Trophoblast cell (in vitro differentiated cells and primary cell): ENCODE measurements at regions not wholly inside any gene's neighbourhood (a gene's known extent, or its start where the extent isn't known, plus 50 kb on each side); places are given as distances from the start of the nearest gene placed in this dataset.
A peak's percentile ranks its signal among the peaks of the same experiment; 100 is the strongest.

ENCODE experiments used
- DNase-seq, 2 donors: peaks; one replicate each; pipeline ENCODE4 v3.0.0-alpha.2; 2016
- H2AFZ ChIP-seq: 2 replicates; pipeline ENCODE4 v1.6.1; 2013; ENCODE audit warnings: low read length, moderate library complexity, mild to moderate bottlenecking; ENCODE audit not compliant: insufficient read depth, poor library complexity
- H2AK5ac ChIP-seq: 2 replicates; pipeline ENCODE4 v1.6.1; 2013; ENCODE audit warnings: mild to moderate bottlenecking, low read length
- H2BK120ac ChIP-seq: 2 replicates; pipeline ENCODE4 v1.6.1; 2013; ENCODE audit warnings: low read length, mild to moderate bottlenecking, moderate library complexity; ENCODE audit not compliant: insufficient read depth, poor library complexity
- H2BK12ac ChIP-seq: 2 replicates; pipeline ENCODE4 v1.6.1; 2013; ENCODE audit warnings: mild to moderate bottlenecking, low read length, moderate library complexity
- H2BK5ac ChIP-seq: 2 replicates; pipeline ENCODE4 v1.6.1; 2013; ENCODE audit warnings: low read length, low read depth, moderate library complexity, mild to moderate bottlenecking; ENCODE audit not compliant: poor library complexity
- H3K14ac ChIP-seq: 2 replicates; pipeline ENCODE4 v1.6.1; 2013; ENCODE audit warnings: mild to moderate bottlenecking, low read length
- H3K18ac ChIP-seq: 2 replicates; pipeline ENCODE4 v1.6.1; 2013; ENCODE audit warnings: mild to moderate bottlenecking, low read length
- H3K23ac ChIP-seq: 2 replicates; pipeline ENCODE4 v1.6.1; 2013; ENCODE audit warnings: low read length
- H3K27ac ChIP-seq: 2 replicates; pipeline ENCODE4 v1.5.1; 2013; ENCODE audit warnings: low read depth, mild to moderate bottlenecking, inconsistent platforms, low read length, moderate library complexity
- H3K27me3 ChIP-seq: 2 replicates; pipeline ENCODE4 v1.6.1; 2013; ENCODE audit warnings: inconsistent platforms, mild to moderate bottlenecking, low read length, moderate library complexity; ENCODE audit not compliant: insufficient read depth
- H3K36me3 ChIP-seq, 2 experiments: 1 replicate in 1 of 2; 2 replicates in 1 of 2; pipeline ENCODE4 v1.6.1; 2013; ENCODE audit warnings: low read length in 2 of 2, mild to moderate bottlenecking in 2 of 2, moderate library complexity in 1 of 2; ENCODE audit not compliant: insufficient read depth in 2 of 2, control insufficient read depth in 1 of 2
- H3K4ac ChIP-seq: 2 replicates; pipeline ENCODE4 v1.6.1; 2013; ENCODE audit warnings: low read depth, mild to moderate bottlenecking, low read length, moderate library complexity
- H3K4me1 ChIP-seq, 2 experiments: 1 replicate in 1 of 2; 2 replicates in 1 of 2; pipeline ENCODE4 v1.6.1; 2013; ENCODE audit warnings: low read length in 2 of 2, mild to moderate bottlenecking in 2 of 2, moderate library complexity in 1 of 2; ENCODE audit not compliant: insufficient read depth in 2 of 2, control insufficient read depth in 1 of 2
- H3K4me2 ChIP-seq: 2 replicates; pipeline ENCODE4 v1.6.1; 2013; ENCODE audit warnings: inconsistent platforms, mild to moderate bottlenecking, low read length, moderate library complexity
- H3K4me3 ChIP-seq: 2 replicates; pipeline ENCODE4 v1.5.1; 2013; ENCODE audit warnings: mild to moderate bottlenecking, low read depth, low read length, inconsistent platforms
- H3K79me1 ChIP-seq: one replicate; pipeline ENCODE4 v1.6.1; 2013; ENCODE audit warnings: low read length
- H3K79me2 ChIP-seq: 2 replicates; pipeline ENCODE4 v1.6.1; 2013; ENCODE audit warnings: low read length, mild to moderate bottlenecking; ENCODE audit not compliant: control insufficient read depth, insufficient read depth, poor library complexity
- H3K9ac ChIP-seq: 2 replicates; pipeline ENCODE4 v1.6.1; 2013; ENCODE audit warnings: mild to moderate bottlenecking, low read length
- H3K9me3 ChIP-seq: 2 replicates; pipeline ENCODE4 v1.6.1; 2013; ENCODE audit warnings: low read depth, mild to moderate bottlenecking, control low read depth, inconsistent platforms, low read length; ENCODE audit not compliant: insufficient read depth
- H4K12ac ChIP-seq: 2 replicates; pipeline ENCODE4 v1.6.1; 2013; ENCODE audit warnings: low read depth, mild to moderate bottlenecking, low read length, moderate library complexity
- H4K8ac ChIP-seq: 2 replicates; pipeline ENCODE4 v1.6.1; 2013; ENCODE audit warnings: low read depth, mild to moderate bottlenecking, low read length, moderate library complexity
- H4K91ac ChIP-seq: one replicate; pipeline ENCODE4 v1.6.1; 2013; ENCODE audit warnings: low read depth, mild to moderate bottlenecking, low read length, moderate library complexity
- WGBS: extraction: QIAGEN DNeasy Blood & Tissue Kit; methylation state at CpG from one replicate; pipeline ENCODE4 v1.1.7; 2013; ENCODE audit warnings: missing lambda C conversion rate; ENCODE audit not compliant: insufficient read length, insufficient coverage; ENCODE audit errors: extremely low coverage; 5-methylcytosine and 5-hydroxymethylcytosine counted together

DNA sequence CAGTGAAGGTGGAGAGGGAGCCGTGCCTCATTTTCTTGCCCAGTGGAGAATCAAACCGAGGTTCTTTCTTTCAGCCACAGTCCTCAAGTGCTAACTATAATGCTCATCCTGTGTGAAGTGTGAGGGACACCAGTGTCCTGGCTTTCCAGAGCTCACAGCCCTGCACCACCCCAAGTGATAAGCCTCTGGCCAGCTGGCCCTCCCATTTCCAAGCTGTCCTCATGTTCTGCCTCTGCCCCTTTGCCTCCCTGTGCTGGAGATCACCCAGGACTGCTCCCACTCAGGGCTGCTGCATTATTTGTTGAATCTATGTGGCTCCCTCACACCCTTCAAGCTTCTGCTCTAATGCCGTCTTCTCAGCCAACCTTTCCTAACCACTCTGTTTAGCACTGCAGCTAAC is 224.5 kb upstream of the TUT7 start:
- no peak for DNase-seq
- Histone ChIP-seq H3K27ac (no peak overlapping the region), H3K36me3 (no peaks in the 10 kb centered on the region), H2BK120ac (no peak overlapping the region), H3K9ac (no peak overlapping the region), H3K79me2 (no peaks in the 10 kb centered on the region), H2AFZ (no peak overlapping the region), H3K4me3 (no peak overlapping the region), H3K14ac (no peak overlapping the region), H3K18ac (no peak overlapping the region), H2BK12ac (peak overlapping the region; percentile 1), H3K79me1 (peaks cover 5% of the 10 kb centered on the region), H2BK5ac (no peak overlapping the region), H3K27me3 (no peaks in the 10 kb centered on the region), H4K91ac (peak overlapping the region; percentile 42), H2AK5ac (no peak overlapping the region), H4K12ac (no peak overlapping the region), H3K23ac (no peak overlapping the region), H3K4ac (no peak overlapping the region), H4K8ac (no peak overlapping the region), H3K9me3 (no peaks in the 10 kb centered on the region), H3K4me2 (no peak overlapping the region), H3K4me1 (peaks cover 4 to 5% of the 10 kb centered on the region in 2 experiments)
- WGBS, result no CpG with 5 or more reads among the region's 3 CpGs

DNA sequence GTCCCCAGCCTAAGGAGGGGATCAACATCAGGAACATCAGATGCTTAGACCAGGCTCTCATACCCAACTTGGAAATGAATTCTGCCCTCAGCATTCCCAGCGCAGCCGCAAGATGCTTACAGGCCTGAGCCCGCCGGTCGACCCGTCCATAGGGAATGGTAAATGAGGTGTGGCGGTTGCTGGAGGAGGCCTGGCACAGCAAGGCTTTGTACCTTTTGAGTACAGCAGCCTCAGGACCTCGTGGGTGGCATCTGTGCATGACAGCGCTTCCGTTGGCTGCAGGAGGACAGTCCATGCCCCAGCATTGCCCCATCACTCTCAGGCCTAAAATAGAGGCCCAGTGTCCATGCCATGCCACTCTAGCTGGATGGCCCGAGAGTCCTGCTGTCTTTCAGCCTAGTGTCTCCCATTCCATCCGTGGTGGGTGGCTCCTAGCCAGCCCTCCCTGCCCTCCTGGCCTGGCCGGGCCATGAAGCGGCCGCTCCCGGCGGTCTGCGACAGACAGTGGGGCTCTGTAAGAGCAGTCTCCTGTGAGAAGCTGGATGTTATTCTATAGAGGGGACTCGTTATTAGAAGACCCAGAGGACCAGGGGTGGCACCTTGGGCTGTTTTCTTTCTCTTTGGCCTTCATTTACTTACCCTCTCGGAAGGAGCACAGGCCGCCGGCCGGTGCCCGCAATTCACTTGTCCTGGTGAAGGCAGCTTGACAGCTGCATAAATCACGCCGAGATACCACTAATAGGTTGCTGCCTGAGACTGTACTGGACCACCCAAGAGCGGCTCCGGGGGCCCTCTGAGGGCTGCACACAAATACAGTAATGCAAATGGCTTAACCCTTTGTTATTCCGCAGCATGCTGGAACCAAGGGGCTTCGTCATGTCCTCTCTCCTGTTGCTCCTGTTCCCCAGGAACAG is 223.5 kb upstream of the TUT7 start:
- DNase-seq, result no peak
- Histone ChIP-seq H2BK5ac (no peak overlapping the region), H4K12ac (no peak overlapping the region), H3K4ac (no peak overlapping the region), H3K27me3 (no peaks in the 10 kb centered on the region), H3K4me3 (no peak overlapping the region), H3K23ac (no peak overlapping the region), H3K36me3 (no peaks in the 10 kb centered on the region), H3K9ac (no peak overlapping the region), H3K4me2 (no peak overlapping the region), H3K14ac (peak overlapping the region; percentile 20), H3K9me3 (no peaks in the 10 kb centered on the region), H4K91ac (peak overlapping the region; percentile 59), H3K79me1 (peaks cover 3% of the 10 kb centered on the region), H2BK12ac (peak overlapping the region; percentile 28), H2BK120ac (no peak overlapping the region), H2AFZ (no peak overlapping the region), H3K4me1 (peaks cover 4 to 5% of the 10 kb centered on the region in 2 experiments), H3K79me2 (no peaks in the 10 kb centered on the region), H3K27ac (no peak overlapping the region), H2AK5ac (no peak overlapping the region), H3K18ac (no peak overlapping the region), H4K8ac (no peak overlapping the region)
- no CpG with 5 or more reads among the region's 30 CpGs for WGBS

DNA sequence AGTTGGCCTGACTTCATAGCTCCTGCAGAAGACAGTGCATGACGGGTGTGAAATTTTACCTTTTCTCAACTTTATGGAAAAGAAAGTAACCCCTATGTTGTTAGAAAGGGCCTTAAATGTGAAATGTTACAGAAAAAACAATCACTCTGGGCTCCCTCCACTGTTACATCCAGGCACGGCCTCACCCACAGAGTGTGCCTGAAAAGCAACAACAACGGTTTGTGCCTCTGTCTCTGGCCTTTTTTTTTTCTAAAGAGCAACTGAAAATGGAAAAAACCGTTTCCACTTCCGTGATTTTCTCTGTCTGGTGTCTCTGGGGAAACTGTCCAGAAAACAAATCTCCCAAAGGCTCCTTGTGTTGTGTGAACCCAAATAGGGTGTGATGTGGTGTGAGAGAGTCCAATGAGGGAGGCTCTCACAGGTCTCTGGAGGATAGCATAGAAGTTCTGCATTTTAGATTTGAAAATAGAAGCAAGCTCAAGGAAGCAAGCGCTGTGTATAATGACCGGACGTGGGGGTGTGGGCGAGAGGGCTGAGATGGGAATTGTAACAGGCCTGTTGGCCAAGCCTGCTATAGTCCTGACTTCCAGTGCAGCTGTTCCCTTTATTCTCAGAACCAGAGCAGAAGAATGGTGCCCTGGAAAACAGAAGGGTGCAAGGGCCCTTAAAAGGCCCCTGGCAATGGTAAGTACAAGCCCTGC is 221.8 kb upstream of the TUT7 start:
- Histone ChIP-seq H2BK120ac (no peak overlapping the region), H3K14ac (no peak overlapping the region), H3K36me3 (no peaks in the 10 kb centered on the region), H3K79me2 (no peaks in the 10 kb centered on the region), H3K4me1 (peaks cover 3 to 4% of the 10 kb centered on the region in 2 experiments), H4K8ac (no peak overlapping the region), H3K79me1 (peaks cover 3% of the 10 kb centered on the region), H2BK5ac (no peak overlapping the region), H3K27me3 (no peaks in the 10 kb centered on the region), H3K23ac (no peak overlapping the region), H2AK5ac (no peak overlapping the region), H2AFZ (no peak overlapping the region), H4K91ac (peak overlapping the region; percentile 28), H3K4me2 (no peak overlapping the region), H2BK12ac (no peak overlapping the region), H4K12ac (no peak overlapping the region), H3K4ac (no peak overlapping the region), H3K18ac (no peak overlapping the region), H3K4me3 (no peak overlapping the region), H3K9ac (no peak overlapping the region), H3K27ac (no peak overlapping the region), H3K9me3 (no peaks in the 10 kb centered on the region)
- WGBS, result no CpG with 5 or more reads among the region's 9 CpGs
- no peak for DNase-seq

DNA sequence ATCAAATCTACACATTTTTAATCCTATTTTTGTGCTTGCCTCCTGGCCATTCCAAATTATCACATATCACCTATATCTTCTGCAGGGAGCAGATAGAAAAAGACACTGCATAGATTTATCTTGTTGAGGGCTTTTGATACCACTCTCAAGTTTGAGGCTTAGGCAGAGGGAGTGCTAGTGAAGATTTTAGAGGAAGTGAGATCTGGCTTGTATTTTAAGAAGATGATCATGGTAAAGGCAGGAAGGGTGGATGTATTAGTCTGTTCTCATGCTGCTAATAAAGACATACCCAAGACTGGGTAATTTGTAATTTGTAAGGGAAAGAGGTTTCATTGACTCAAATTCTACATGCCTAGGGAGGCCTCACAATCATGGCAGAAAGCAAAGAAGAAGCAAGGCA is 220.9 kb upstream of the TUT7 start:
- no peak overlapping the region for H3K14ac ChIP-seq
- H3K27ac ChIP-seq, result no peak overlapping the region
- H2AK5ac ChIP-seq, result no peak overlapping the region
- no peak overlapping the region for H3K4me3 ChIP-seq
- peaks cover 3% of the 10 kb centered on the region for H3K79me1 ChIP-seq
- no peak overlapping the region for H3K9ac ChIP-seq
- H3K79me2 ChIP-seq, result no peaks in the 10 kb centered on the region
- H2AFZ ChIP-seq, result no peak overlapping the region
- no peak overlapping the region for H2BK5ac ChIP-seq
- H3K36me3 ChIP-seq, result no peaks in the 10 kb centered on the region
- H4K91ac ChIP-seq, result no peak overlapping the region
- H3K23ac ChIP-seq, result no peak overlapping the region
- no peaks in the 10 kb centered on the region for H3K27me3 ChIP-seq
- H4K8ac ChIP-seq, result no peak overlapping the region
- no peak overlapping the region for H3K18ac ChIP-seq
- no peak overlapping the region for H2BK12ac ChIP-seq
- peaks cover under 1 to 2% of the 10 kb centered on the region in 2 experiments for H3K4me1 ChIP-seq
- H4K12ac ChIP-seq, result no peak overlapping the region
- H3K4me2 ChIP-seq, result no peak overlapping the region
- no peak overlapping the region for H2BK120ac ChIP-seq
- H3K9me3 ChIP-seq, result no peaks in the 10 kb centered on the region
- no peak for DNase-seq
- H3K4ac ChIP-seq, result no peak overlapping the region
